Muscle of leg (tissue), 3 donors: ENCODE measurements at regions not wholly inside any gene's neighbourhood (a gene's known extent, or its start where the extent isn't known, plus 50 kb on each side); places are given as distances from the start of the nearest gene placed in this dataset.

Experiments
- DNase-seq: peaks from one replicate; pipeline ENCODE4 v3.0.0; 2013
- H3K27ac ChIP-seq: one replicate; pipeline ENCODE4 v1.5.1; 2013; ENCODE audit warnings: mild to moderate bottlenecking, low read length, control low read depth
- H3K27me3 ChIP-seq: one replicate; pipeline ENCODE4 v1.6.1; 2013; ENCODE audit warnings: low read length; ENCODE audit not compliant: control insufficient read depth, insufficient read depth
- H3K36me3 ChIP-seq: one replicate; pipeline ENCODE4 v1.6.1; 2013; ENCODE audit warnings: low read length; ENCODE audit not compliant: control insufficient read depth, insufficient read depth
- H3K4me1 ChIP-seq: one replicate; pipeline ENCODE4 v1.6.1; 2013; ENCODE audit warnings: low read length; ENCODE audit not compliant: control insufficient read depth, insufficient read depth
- H3K4me3 ChIP-seq: one replicate; pipeline ENCODE4 v1.5.1; 2013; ENCODE audit warnings: low read length, control low read depth
- H3K9me3 ChIP-seq: replicated peaks from 2 replicates; pipeline ENCODE4 v1.6.1; 2013; ENCODE audit warnings: low read depth, low read length; ENCODE audit not compliant: control insufficient read depth
- WGBS: methylation state at CpG from one replicate; pipeline ENCODE4 v1.1.5; 2013; ENCODE audit warnings: missing lambda C conversion rate; ENCODE audit not compliant: insufficient coverage; 5-methylcytosine and 5-hydroxymethylcytosine counted together

DNA sequence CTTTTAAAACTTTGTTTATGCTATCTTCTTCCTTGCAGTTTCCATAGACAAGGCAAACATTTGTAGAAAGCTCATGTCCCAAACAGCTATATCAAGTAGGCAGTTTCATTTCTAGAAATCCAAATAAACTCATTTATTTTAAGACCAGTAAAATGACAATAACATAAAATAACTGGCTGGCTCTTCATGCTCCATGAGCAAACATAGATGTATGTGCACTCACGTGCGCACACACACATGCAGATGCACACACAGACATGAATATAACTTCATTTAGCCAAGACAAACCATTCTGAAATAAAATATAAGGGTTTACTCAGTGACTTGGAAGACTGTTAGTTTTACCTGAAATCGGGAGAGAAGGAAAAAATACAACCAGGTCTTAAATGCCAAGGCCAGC lies 176.5 kb upstream of the GAS1 start:
- no peak overlapping the region for H3K27ac ChIP-seq

DNA sequence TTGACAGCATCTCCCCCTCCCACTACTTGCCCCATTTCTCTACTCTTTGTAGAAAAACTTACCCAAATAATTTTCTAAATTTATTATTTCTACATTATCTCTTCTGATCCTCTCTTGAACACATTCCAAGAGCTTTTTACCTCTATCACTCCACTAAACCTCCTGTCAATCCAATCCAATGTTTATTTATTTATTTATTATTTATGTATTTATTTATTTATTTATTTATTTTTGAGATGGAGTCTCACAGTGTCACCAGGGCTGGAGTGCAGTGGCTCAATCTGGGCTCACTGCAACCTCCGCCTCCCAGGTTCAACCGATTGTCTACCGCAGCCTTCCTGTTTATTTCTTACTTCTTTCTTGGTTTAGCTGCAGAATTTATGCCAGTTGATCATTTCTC lies 178.5 kb upstream of the GAS1 start:
- Histone ChIP-seq H3K4me1 (peaks cover 7% of the 10 kb centered on the region), H3K27ac (no peak overlapping the region), H3K27me3 (no peaks in the 10 kb centered on the region), H3K9me3 (no peaks in the 10 kb centered on the region), H3K4me3 (no peak overlapping the region), H3K36me3 (no peaks in the 10 kb centered on the region)
- 96% methylated on average over 3 of the region's 3 CpGs for WGBS
- no peak for DNase-seq

More for the DNA sequence above, 176.5 kb upstream of the GAS1 start:
- DNase-seq: no peak
- H3K4me3 ChIP-seq: no peak overlapping the region
- H3K27me3 ChIP-seq: no peaks in the 10 kb centered on the region
- H3K36me3 ChIP-seq: no peaks in the 10 kb centered on the region
- no CpG with 5 or more reads among the region's 3 CpGs for WGBS
- no peaks in the 10 kb centered on the region for H3K9me3 ChIP-seq
- H3K4me1 ChIP-seq: peaks cover 21% of the 10 kb centered on the region

DNA sequence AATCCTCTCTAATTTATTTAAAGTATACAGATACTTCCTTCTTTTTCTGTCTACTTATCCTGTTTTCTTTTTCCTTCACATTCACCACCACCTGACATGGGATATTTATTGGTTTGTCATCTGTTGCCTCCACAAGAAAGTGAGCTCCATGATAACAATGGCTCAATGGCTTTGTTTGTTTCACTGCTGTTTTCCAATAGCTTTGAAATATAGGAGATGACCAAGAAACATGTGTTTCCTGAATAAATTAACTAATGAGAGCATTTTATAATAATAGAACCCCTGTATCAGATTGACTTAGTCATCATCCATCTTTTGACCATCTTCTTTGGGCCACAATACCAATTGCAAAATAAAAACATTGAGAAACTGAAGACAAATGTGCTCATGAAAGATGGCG lies 180.2 kb upstream of the GAS1 start:
- no peak overlapping the region for H3K27ac ChIP-seq
- no peak for DNase-seq
- no peaks in the 10 kb centered on the region for H3K27me3 ChIP-seq
- peaks cover under 1% of the 10 kb centered on the region for H3K4me1 ChIP-seq
- no peaks in the 10 kb centered on the region for H3K36me3 ChIP-seq
- H3K4me3 ChIP-seq: no peak overlapping the region
- H3K9me3 ChIP-seq: no peaks in the 10 kb centered on the region
- WGBS: no CpG with 5 or more reads among the region's 1 CpG

DNA sequence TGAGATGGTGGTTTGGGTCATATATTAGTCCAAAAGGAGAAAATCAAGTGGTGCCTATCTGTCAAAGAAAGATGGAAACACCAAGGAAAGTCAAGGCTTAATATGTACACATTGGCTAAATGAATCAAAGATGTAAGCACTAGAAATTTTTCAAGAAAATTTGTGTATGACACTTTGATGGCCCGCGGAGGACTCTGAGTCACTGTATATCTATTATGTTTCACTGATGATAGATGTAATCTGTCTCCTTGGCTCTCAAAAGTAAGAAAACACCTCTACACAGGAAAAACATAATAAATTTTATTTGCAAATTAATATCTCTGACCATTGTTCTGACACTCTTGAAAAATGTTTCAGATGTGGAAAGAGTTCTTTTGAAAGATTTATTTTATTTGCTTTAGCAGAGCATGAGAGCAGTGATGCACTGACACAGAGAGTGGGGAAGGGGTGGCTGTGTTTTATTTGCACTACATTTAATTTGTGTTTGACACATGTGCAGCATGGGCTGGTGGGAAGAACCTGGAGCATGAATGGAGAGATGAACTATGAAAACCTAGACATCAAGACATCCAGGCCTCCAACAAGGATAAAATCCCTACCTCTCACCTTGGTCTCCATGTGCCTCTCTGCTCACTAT lies 180.8 kb upstream of the GAS1 start:
- H3K36me3 ChIP-seq: no peaks in the 10 kb centered on the region
- no CpG with 5 or more reads among the region's 2 CpGs for WGBS
- no peak overlapping the region for H3K27ac ChIP-seq
- DNase-seq: no peak
- no peaks in the 10 kb centered on the region for H3K9me3 ChIP-seq
- H3K4me1 ChIP-seq: no peaks in the 10 kb centered on the region
- no peaks in the 10 kb centered on the region for H3K27me3 ChIP-seq
- no peak overlapping the region for H3K4me3 ChIP-seq

DNA sequence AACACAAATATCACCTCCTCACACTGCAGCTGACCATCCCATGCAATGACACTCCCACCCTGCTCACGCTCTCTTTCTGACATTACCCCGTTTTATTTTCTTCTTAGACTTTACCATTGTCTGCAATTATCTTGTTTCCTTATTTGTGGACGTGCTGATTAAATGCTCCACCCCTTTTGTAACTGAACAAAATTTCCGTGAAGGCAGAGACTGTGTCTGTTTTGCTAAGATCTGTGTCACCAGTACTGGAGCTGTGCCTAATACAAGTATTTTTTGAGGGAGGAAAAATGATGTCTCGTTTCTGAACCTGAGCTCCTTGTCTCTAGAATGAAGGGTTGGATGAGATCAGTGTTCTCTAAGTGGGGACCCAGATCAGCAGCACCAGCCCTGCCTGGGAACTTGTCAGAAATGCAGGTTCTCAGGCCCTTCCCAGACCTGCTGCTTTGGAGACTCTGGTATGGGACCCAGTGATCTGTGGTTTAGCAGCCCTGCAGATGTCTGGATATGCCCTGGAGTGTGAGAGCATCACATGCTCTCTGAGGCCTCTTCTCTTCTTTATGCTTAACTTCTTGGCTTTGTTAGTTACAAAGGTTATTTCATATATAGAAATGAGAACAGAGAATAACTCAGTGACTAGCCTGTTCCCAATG lies 181.7 kb upstream of the GAS1 start:
- 33% methylated on average over 1 of the region's 5 CpGs for WGBS
- H3K9me3 ChIP-seq: no peaks in the 10 kb centered on the region

DNA sequence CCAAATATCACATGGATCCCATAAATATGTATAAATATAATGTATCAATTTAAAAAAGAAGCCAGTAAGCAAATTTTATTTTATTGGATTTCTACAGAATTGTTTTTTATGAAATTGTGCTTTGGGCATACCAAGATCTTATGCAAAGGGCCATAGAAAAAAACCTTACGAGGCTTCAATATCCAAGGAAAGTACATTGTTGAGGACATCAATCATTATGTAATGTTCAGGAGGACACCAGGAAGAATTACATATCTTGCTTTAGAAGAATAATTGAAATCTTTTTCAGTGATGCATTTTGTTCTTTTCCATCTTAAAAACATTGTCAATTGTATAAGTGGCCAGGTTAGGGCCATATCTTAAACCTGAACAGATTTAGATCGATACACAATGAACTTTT lies 187.8 kb upstream of the GAS1 start:
- Histone ChIP-seq H3K27me3 (no peaks in the 10 kb centered on the region), H3K4me1 (peaks cover 8% of the 10 kb centered on the region), H3K36me3 (no peaks in the 10 kb centered on the region), H3K9me3 (no peaks in the 10 kb centered on the region), H3K4me3 (no peak overlapping the region), H3K27ac (no peak overlapping the region)
- no CpG with 5 or more reads among the region's 2 CpGs for WGBS
- DNase-seq: no peak

More for the DNA sequence above, 181.7 kb upstream of the GAS1 start:
- no peak overlapping the region for H3K4me3 ChIP-seq
- no peaks in the 10 kb centered on the region for H3K27me3 ChIP-seq
- H3K36me3 ChIP-seq: no peaks in the 10 kb centered on the region
- no peak overlapping the region for H3K27ac ChIP-seq
- DNase-seq: no peak
- H3K4me1 ChIP-seq: no peaks in the 10 kb centered on the region

DNA sequence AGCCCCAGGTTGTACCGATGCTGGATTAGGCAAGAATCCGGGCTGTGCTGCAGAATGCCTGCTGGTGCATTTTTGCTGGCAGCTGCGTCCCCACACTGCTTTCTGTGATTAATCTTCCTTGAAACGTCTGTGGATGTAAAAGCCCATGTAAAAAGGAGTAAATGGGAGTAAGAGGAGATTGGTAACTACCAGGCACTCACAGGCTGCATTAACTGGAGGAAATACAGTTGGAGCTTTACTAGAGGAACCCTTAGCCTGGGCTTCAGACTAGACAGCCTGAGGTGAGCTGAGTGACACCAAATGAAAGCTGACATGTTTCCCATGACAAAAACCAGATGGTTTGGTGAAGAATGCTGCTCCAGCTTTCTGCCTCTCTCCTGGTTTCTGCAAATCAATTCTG lies 190.4 kb upstream of the GAS1 start:
- 43% methylated on average over 1 of the region's 4 CpGs for WGBS
- peaks cover 12% of the 10 kb centered on the region for H3K4me1 ChIP-seq
- H3K36me3 ChIP-seq: no peaks in the 10 kb centered on the region
- no peak overlapping the region for H3K27ac ChIP-seq
- DNase-seq: no peak
- no peak overlapping the region for H3K4me3 ChIP-seq
- no peaks in the 10 kb centered on the region for H3K27me3 ChIP-seq
- no peaks in the 10 kb centered on the region for H3K9me3 ChIP-seq

DNA sequence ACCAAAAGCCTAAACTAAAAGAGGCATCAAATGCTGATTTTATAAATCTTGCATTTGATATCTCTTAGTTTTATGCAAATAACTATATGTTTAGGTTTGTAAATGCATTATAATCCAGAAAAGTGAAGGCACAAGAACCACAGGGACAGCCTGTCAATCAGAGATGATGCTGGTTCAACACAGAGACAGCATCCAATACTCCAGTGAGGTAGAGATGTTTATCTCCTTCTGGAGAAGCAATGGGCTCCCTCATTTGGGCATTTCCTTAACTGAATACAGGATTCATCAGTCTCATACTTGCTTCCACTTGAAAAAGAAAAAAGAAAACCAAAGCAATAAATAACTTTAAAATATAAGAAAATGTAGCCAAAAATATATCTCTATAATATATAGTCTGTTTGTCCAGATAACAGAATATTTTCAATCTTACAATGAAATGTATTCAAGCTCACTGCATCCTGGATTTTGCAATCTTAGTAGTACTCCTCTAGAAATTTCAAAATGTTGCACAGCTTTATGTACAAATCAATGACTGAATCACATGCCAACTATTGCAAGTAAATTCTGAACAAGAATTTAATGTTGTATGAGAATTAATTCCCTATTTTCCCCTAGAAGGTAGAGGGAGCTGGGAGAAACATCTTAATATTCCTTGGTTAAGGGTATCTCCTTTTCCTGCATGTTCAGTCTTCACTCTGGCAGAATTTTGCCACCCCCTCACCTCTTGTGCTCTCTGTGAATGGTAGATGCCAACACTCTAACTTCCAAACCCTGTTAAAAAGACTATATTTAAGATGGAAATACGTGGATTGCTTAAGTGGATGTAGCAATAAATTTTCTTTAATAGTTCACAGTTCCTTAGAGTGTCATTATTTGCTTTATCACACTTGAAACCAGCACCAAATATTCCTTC lies 191.1 kb upstream of the GAS1 start:
- no CpG with 5 or more reads among the region's 1 CpG for WGBS
- no peaks in the 10 kb centered on the region for H3K36me3 ChIP-seq
- no peak for DNase-seq
- peaks cover 12% of the 10 kb centered on the region for H3K4me1 ChIP-seq
- peak overlapping the region; percentile 67 for H3K27ac ChIP-seq
- H3K4me3 ChIP-seq: no peak overlapping the region
- H3K27me3 ChIP-seq: no peaks in the 10 kb centered on the region
- no peaks in the 10 kb centered on the region for H3K9me3 ChIP-seq

DNA sequence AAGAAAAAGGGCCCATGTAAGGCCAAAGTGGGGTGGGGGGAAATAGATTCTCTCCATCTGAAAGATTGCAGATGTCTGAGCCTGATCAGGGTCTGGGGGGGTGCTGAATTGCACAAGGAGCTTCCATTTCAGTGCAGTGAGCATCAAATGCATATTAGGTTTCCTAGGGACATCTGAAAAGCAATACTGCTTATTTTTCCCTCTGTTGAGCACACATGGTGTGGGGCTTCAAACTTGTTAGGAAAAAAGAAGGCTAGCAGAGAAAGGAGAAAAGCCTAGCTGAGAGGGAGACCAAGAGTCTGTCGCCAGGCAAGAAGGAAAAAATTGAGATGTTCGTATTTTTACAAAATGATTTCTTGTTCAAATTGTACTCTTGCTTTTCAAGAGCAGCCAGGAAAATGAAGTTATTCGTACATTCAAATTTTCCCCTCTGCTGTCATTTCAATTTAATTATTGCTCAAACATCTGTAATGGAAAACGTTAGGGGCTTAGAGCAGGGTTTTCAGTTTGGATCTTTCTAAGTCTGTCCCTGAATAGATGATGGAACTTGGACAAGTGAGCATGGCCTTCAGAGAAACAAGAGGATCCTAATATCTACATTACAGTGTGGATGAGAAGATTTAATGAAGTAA lies 191.9 kb upstream of the GAS1 start:
- WGBS: no CpG with 5 or more reads among the region's 4 CpGs
- H3K36me3 ChIP-seq: no peaks in the 10 kb centered on the region

DNA sequence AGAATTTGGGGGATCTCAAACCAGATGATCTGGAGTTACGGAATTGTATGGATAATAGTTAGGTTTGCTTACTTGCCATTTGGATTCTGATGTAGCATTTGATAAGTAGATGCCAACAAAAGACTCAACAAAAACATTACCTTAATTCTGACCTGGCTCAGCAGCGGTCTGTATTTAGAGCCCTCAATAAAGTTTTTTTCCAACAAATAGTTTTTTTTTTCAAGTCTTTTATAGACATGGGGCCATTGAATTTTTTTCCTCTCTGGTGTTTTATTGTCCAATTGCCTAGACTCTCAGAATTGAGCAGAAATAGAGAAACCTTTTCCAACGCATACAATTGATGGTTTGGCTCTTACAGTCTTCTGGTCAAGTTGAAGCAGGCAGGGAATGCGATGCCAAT lies 192.8 kb upstream of the GAS1 start:
- WGBS: 92% methylated on average over 2 of the region's 4 CpGs
- peaks cover under 1% of the 10 kb centered on the region for H3K9me3 ChIP-seq
- DNase-seq: no peak
- peaks cover 12% of the 10 kb centered on the region for H3K4me1 ChIP-seq
- H3K4me3 ChIP-seq: no peak overlapping the region
- peak overlapping the region; percentile 56 for H3K27ac ChIP-seq
- H3K36me3 ChIP-seq: no peaks in the 10 kb centered on the region
- no peaks in the 10 kb centered on the region for H3K27me3 ChIP-seq

More for the DNA sequence above, 191.9 kb upstream of the GAS1 start:
- Histone ChIP-seq H3K4me3 (no peak overlapping the region), H3K4me1 (peaks cover 12% of the 10 kb centered on the region), H3K27me3 (no peaks in the 10 kb centered on the region), H3K9me3 (no peaks in the 10 kb centered on the region), H3K27ac (peak overlapping the region; percentile 67)
- DNase-seq: peak; percentile 95
